Parathyroid adenoma (tissue), 2 donors: ENCODE measurements at regions not wholly inside any gene's neighbourhood (a gene's known extent, or its start where the extent isn't known, plus 50 kb on each side); places are given as distances from the start of the nearest gene placed in this dataset.
A peak's percentile ranks its signal among the peaks of the same experiment; 100 is the strongest.
"Not testable (repeated sequence)": the region's sequence is repeated elsewhere in the genome, so short reads cannot be mapped to it uniquely, and the experiment has no call there.

Experiments used
- H2AFZ ChIP-seq: fragments of 300-600 bp; sonication (generic); one replicate; pipeline ENCODE4 v1.7.0; 2017; ENCODE audit warnings: antibody characterized with exemption, mild to moderate bottlenecking
- H3K27ac ChIP-seq: fragments of 300-600 bp; sonication (generic); one replicate; pipeline ENCODE4 v1.7.0; 2017
- H3K27me3 ChIP-seq: fragments of 300-600 bp; sonication (generic); one replicate; pipeline ENCODE4 v1.7.0; 2017; ENCODE audit warnings: low read length; ENCODE audit not compliant: control insufficient read depth, insufficient read depth
- H3K36me3 ChIP-seq: fragments of 300-600 bp; sonication (generic); one replicate; pipeline ENCODE4 v1.7.0; 2017; ENCODE audit warnings: low read length; ENCODE audit not compliant: control insufficient read depth, insufficient read depth
- H3K4me1 ChIP-seq: fragments of 300-600 bp; sonication (generic); one replicate; pipeline ENCODE4 v1.7.0; 2017; ENCODE audit warnings: control low read depth
- H3K4me2 ChIP-seq: fragments of 300-600 bp; sonication (generic); one replicate; pipeline ENCODE4 v1.7.0; 2017; ENCODE audit warnings: low read length
- H3K4me3 ChIP-seq: fragments of 300-600 bp; sonication (generic); one replicate; pipeline ENCODE4 v1.7.0; 2017; ENCODE audit warnings: low read depth, low read length
- H3K79me2 ChIP-seq: fragments of 300-600 bp; sonication (generic); one replicate; pipeline ENCODE4 v1.7.0; 2017; ENCODE audit warnings: control low read depth
- H3K9ac ChIP-seq: fragments of 300-600 bp; sonication (generic); one replicate; pipeline ENCODE4 v1.7.0; 2017; ENCODE audit warnings: mild to moderate bottlenecking
- H3K9me3 ChIP-seq: fragments of 300-600 bp; sonication (generic); one replicate; pipeline ENCODE4 v1.7.0; 2017; ENCODE audit warnings: low read length; ENCODE audit not compliant: control insufficient read depth
- CTCF ChIP-seq: fragments of 300-600 bp; sonication (generic); IDR thresholded peaks from one replicate; pipeline ENCODE4 v1.7.0; 2017; ENCODE audit warnings: antibody characterized with exemption, mild to moderate bottlenecking
- donor health status: primary hyperparathyroidism.

GRCh38 chr16:86229283-86229682 lies 281.0 kb upstream of the FOXF1 start:
- no peak for TF ChIP-seq CTCF
- Histone ChIP-seq H3K27me3 (no peaks in the 10 kb centered on the region), H2AFZ (no peak overlapping the region), H3K4me1 (no peaks in the 10 kb centered on the region), H3K27ac (no peak overlapping the region), H3K9me3 (no peaks in the 10 kb centered on the region), H3K9ac (no peak overlapping the region), H3K4me2 (no peak overlapping the region), H3K4me3 (no peak overlapping the region), H3K79me2 (no peaks in the 10 kb centered on the region), H3K36me3 (no peaks in the 10 kb centered on the region)

GRCh38 chr16:86229866-86230656 lies 280.3 kb upstream of the FOXF1 start:
- Histone ChIP-seq H3K79me2 (no peaks in the 10 kb centered on the region), H3K4me1 (no peaks in the 10 kb centered on the region), H3K4me3 (no peak overlapping the region), H3K27ac (no peak overlapping the region), H3K27me3 (no peaks in the 10 kb centered on the region), H3K9me3 (no peaks in the 10 kb centered on the region), H3K9ac (no peak overlapping the region), H2AFZ (no peak overlapping the region), H3K36me3 (no peaks in the 10 kb centered on the region), H3K4me2 (no peak overlapping the region)
- no peak for TF ChIP-seq CTCF

- no peak overlapping the region for H3K4me3 ChIP-seq
- TF ChIP-seq CTCF = no peak
- H3K9me3 ChIP-seq = no peaks in the 10 kb centered on the region
- H3K27ac ChIP-seq = no peak overlapping the region
- no peak overlapping the region for H3K4me2 ChIP-seq
- no peak overlapping the region for H3K9ac ChIP-seq
- H3K36me3 ChIP-seq = no peaks in the 10 kb centered on the region
- no peak overlapping the region for H2AFZ ChIP-seq
- no peaks in the 10 kb centered on the region for H3K4me1 ChIP-seq
- H3K79me2 ChIP-seq = no peaks in the 10 kb centered on the region
- no peaks in the 10 kb centered on the region for H3K27me3 ChIP-seq
Observed at GRCh38 chr16:86231321-86231995, 278.9 kb upstream of the FOXF1 start.

- Histone ChIP-seq H3K9ac (no peak overlapping the region), H3K9me3 (no peaks in the 10 kb centered on the region), H3K79me2 (no peaks in the 10 kb centered on the region), H2AFZ (no peak overlapping the region), H3K27me3 (no peaks in the 10 kb centered on the region), H3K4me1 (no peaks in the 10 kb centered on the region), H3K27ac (peak overlapping the region; percentile 11), H3K4me2 (no peak overlapping the region), H3K4me3 (no peak overlapping the region), H3K36me3 (no peaks in the 10 kb centered on the region)
- no peak for TF ChIP-seq CTCF
Observed at GRCh38 chr16:86231996-86232350, 278.4 kb upstream of the FOXF1 start.

DNA sequence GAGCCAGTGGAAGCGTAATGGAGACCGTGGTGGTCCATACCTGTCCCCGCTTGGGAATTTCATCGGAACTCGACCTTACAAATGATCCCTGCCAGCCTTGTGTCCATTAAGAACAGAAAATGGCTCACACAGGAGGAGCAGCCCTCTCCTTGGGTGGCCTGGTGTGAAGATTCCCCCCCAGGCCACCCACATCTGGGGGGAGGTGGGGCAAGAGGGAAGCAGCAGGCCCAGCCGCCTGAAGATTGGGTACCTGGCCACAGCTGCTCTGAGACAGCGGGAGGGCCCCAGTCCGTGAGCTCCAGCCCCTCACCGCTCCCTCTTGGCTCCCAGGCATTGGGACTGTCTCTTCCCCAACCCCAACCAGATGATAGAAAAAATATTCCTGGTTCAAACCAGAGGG lies 277.8 kb upstream of the FOXF1 start:
- Histone ChIP-seq H3K9me3 (no peaks in the 10 kb centered on the region), H3K4me1 (no peaks in the 10 kb centered on the region), H3K9ac (no peak overlapping the region), H3K4me3 (no peak overlapping the region), H3K36me3 (no peaks in the 10 kb centered on the region), H3K79me2 (no peaks in the 10 kb centered on the region), H3K27ac (no peak overlapping the region), H3K4me2 (no peak overlapping the region), H3K27me3 (no peaks in the 10 kb centered on the region), H2AFZ (no peak overlapping the region)
- no peak for TF ChIP-seq CTCF

DNA sequence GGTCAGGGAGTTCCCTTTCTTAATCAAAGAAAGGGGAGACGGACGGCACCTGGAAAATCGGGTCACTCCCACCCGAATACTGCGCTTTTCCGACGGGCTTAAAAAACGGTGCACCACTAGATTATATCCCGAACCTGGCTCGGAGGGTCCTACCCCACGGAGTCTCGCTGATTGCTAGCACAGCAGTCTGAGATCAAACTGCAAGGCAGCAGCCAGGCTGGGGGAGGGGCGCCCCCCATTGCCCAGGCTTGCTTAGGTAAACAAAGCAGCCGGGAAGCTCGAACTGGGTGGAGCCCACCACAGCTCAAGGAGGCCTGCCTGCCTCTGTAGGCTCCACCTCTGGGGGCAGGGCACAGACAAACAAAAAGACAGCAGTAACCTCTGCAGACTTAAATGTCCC lies 276.8 kb upstream of the FOXF1 start:
- H3K27ac ChIP-seq, H3K36me3 ChIP-seq, H3K4me2 ChIP-seq, H3K9ac ChIP-seq, H3K9me3 ChIP-seq, H2AFZ ChIP-seq, H3K4me1 ChIP-seq, H3K4me3 ChIP-seq, H3K27me3 ChIP-seq, H3K79me2 ChIP-seq: not testable (repeated sequence)
